Germinal center (tissue), 1 donor: ENCODE measurements at regions not wholly inside any gene's neighbourhood (a gene's known extent, or its start where the extent isn't known, plus 50 kb on each side); places are given as distances from the start of the nearest gene placed in this dataset.
"Not testable (repeated sequence)": the region's sequence is repeated elsewhere in the genome, so short reads cannot be mapped to it uniquely, and the experiment has no call there.

Experiments used
- DNase-seq: peaks from one replicate; pipeline ENCODE4 v3.0.0; 2012; ENCODE audit warnings: mixed read lengths, low spot score

DNA sequence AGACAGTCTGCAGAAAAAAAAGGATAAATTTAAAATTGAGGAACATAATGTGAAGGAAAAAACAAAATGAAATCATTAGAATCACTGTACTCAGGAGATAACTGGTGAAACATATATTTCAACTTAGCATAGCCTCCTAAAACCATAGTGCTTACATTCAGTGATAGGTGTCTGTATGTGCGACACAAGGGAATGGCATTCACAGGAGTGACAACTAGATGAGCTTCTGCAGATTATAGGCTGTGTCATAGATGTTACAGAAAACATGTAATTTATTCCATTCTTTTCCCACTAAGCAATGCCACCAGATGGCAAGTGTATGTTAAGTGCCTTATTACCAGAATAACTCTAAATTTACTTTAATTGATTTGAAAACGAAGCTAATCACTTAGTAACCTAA lies 960.0 kb upstream of the PCDH20 start:
- DNase-seq: no peak

DNA sequence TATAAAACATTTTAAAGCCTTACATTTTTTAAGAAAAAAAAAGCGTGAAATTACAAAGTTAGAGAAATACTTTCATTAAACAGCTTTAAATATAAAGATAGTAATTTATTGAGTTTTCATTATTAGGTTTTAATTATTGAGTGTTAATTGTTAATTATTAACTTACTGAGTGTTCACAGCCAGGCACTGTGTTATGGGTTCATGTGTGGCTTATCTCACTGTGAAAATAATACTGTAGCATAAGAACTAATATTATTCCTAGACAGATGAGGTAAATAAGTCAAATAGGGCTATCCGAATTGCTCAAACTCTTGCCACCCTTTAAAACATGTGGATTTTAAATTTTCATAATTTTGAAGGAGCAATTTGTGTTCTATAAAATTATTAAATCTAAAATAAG lies 956.1 kb upstream of the PCDH20 start:
- no peak for DNase-seq

DNA sequence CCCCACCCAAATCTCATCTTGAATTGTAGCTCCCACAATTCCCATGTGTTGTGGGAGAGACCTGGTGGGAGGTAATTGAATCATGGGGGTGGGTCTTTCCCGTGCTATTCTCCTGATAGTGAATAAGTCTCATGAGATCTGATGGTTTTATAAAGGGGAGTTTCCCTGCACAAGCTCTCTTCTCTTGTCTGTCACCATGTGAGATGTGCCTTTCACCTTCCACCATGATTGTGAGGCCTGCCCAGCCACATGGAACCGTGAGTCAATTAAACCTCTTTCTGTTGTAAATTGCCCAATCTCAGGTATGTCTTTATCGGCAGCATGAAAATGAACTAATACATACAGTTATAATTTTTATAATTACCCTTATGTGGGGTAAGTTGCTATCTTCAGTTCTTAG lies 952.3 kb upstream of the PCDH20 start:
- not testable (repeated sequence) for DNase-seq

DNA sequence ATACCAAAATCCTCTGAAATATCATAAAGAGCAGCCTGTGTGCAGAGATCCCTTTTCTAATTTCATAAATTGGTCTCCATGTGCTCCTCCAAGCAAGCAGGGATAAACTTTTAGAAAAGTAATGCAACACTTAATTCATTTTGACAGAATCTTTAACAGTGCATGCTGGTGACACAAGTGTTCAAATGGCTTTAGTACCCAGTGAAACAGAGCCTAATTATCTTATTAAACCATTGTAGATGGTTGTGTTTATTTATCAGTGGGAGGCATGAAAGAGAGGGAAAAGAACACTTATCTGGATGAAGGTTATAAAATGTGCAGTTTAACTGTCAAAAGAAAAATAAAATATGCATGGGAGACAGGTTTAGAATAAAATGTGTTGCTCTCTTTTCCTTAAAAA lies 945.0 kb upstream of the PCDH20 start:
- no peak for DNase-seq

DNA sequence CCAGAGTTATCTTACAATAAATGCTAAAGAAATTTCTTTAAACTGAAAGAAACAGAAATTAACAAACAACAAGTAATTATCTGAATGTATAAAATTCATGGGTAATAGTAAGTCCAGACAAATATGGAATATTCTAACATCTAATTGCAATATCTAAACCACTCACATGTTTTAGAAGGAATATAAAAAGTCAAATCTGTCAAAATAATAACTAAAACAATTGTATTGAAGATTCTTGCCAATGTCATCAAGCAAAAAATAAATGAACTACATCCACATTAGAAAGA lies 942.9 kb upstream of the PCDH20 start:
- no peak for DNase-seq

DNA sequence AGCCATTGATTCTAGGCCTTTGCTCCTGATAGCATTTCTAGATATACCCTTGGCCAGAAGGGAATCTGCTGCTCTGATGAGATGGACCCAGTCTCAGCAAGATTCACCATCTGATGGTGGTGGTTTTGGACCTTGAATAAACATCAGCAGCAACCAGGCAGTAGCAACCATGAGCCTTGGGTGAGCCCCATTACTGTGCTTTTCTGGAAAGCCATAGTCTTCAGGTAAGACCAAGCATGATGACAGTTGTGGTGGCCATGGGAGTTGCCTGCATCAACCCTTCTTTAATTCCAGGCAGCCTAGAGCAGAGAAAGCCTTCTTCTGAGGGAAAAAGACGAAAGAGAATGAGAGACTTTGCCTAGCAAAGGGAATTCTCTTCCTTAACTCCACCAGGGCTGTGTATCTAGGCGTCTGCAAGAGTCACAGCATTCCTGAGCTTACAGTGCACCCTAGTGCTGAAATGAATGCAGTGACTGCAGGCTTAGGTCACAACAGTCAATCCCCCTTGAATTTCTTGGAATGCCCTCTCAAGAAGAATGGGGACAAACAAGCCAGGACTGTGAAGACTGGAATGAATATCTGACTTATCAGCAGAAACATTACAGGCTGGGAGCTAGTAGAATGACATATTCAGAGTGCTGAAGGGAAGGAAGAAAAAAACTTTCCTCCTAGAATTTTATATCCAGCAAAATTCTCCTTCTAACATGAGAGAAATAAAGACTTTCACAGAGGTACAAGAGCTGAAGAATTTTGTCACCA lies 942.4 kb upstream of the PCDH20 start:
- DNase-seq: no peak

DNA sequence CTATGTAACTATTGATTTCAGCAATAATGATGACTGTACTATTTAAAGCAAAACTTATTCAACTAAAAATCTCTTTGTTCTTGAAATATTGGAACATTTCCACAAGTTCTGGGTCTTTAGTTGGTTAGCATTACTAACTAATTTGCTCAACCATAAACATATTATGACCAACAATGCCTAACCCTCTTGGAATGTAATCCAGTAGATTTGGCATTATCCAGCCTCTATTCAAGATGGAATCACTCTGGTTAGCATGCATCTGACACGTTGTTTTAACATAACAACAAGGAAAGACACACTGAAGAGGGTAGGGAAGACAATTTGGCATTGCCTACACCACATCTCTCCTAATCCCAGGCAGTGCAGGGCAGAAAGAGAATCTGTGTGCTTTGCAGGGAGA lies 941.3 kb upstream of the PCDH20 start:
- DNase-seq: no peak

DNA sequence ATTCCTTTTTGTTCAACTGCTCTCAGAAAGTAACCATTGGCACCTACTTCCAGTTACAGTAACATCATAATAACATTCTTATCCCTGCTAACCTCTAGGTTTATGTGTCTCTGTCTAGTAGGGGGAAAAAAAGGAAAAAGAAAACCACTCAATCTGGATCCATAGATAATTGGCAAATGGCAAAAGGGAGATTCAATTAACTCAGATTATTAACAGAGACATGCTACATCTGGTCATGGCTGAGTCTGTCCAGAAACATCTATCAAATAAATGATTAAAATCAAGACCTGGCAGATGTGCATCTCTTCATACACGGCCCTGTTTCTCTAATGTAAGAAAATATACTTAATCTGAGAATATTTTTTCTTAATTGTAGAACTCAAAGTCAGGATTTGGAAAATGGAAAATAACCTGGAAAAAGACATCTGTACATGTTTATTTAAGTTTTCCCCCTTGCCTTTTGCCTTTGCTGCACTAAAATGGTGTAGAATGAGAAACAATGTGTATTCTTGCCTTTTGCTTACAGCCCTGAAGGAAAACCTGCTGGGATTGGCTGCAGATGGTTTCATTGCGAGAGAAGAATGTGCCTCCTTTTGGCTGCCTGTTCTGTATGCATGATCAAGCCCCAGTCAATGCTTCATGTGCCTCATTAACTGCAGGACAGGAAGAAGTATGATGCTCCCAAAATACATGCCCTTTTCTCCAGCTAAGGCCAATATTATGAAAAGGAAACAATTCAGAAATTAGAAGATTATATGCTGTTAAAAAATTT lies 921.6 kb upstream of the PCDH20 start:
- no peak for DNase-seq

DNA sequence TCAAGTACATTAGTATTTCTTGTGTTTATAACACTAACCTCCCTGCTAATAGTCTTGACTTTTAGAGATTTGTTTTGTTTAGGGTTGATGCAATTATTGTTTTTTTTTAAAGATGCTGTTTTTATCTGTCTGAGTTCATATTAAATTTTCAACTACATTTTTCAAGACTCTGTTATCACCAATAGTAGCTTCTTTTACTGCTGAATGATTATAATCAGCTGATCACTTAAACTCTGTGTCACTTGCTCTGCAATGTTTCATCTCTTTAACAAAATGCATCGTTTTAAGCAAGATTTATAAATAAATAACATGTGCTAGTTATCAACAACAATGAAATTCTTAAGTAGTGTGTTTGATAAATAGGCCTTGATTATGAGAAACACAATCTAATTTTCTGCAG lies 920.9 kb upstream of the PCDH20 start:
- DNase-seq: no peak

DNA sequence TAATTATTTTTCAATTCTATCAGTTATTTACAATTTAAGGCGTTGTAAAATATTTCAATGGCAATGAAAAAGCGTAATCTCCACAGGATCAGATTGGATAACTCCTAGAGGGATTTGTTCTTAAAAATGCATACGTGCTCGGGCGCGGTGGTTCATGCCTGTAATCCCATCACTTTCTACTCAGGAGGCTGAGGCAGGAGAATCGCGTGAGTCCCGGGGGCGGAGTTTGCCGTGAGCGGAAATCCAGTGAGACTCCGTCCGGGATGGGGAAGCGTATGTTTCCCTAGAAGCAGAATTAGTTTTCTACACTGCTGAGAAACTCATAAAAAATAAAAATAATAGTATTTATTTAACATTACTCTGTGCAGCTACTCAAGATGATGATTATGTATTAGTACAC lies 917.8 kb upstream of the PCDH20 start:
- no peak for DNase-seq

DNA sequence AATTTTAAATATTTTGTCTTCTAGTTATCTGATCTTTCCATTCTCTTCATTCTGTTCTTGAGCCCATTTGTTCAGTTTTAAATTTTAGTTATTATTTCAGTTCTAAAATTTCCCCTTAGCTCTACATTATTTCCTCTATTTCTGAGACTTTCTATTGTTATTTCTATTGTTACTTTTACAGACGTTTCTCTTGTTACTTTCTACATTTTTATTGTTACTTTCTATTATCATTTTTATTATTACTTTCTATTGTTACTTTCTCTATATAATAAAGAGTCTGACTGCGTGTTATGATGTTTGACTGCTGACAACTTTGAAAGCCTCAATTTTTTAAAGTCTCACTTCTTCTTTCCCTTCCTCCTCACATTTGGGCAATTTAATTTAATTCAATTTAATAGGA lies 915.7 kb upstream of the PCDH20 start:
- DNase-seq: no peak

DNA sequence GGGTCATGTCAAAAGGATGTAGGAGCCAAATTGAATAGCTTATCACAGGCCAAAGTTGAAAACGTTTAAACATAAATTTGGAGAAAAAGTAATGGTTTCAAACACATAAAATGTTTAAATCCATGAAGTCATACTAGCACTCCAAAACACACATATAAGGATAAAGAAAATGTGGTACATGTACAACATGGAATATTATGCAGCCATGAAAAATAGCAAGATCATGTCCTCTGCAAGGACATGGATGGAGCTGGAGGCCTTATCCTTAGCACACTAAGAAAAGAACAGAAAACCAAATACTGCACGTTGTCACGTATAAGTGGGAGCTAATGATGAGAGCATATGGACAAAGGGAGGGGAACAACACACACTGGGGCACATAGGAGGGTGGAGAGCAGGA lies 911.7 kb upstream of the PCDH20 start:
- DNase-seq: no peak

DNA sequence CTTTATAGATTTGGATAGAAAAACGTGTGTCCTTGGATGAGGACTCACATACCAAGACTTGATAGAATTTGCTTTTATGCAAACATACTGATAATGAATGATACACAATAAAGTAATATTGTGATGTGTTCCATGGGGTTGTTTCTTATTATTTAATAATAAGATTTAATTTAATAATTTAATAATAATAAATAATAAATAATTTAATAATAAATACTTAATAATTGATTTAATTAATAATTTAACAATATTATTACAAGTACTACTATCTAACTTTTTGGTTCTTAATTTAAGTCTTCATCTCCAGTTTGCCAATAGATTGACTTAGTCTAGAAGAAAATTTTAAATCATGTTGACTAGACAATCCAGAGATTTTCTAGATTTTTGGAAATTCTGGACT lies 909.2 kb upstream of the PCDH20 start:
- no peak for DNase-seq

DNA sequence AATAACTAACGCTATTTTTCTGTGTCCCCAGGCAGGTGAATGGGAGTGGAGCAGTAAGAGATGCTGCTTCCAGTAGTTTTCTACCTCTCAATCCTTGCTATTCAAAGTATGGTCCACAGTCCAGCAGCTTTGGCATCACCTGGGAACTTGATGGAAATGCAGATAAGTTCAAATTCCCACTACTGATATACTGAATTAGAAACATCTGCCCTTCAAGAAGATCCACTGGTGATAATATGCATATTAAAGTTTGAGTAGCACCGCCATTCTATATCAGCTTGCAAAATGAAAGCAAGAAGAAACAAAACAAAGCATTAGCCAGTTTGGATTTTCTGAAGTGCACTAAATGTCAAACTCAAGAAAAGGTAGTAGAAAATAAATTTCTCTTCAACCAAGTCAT lies 906.2 kb upstream of the PCDH20 start:
- no peak for DNase-seq

DNA sequence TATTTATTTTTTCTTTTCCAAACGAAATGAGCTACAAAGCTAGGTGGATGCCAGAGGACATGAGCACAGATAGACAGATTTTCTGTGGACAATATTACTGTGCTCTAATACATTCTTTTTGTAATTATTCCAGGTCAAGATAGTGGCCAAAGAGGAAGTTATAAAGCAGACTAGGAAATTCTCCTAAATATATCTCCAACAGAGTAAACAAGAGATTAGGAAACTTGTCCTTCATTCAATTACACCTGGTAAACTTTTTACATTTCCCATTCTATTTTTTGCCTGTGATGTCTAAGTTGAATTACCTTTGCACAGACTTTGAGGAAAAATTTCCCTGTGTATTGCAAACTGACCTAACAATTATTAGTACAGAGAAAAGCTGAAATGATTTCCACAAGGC lies 905.5 kb upstream of the PCDH20 start:
- DNase-seq: no peak

DNA sequence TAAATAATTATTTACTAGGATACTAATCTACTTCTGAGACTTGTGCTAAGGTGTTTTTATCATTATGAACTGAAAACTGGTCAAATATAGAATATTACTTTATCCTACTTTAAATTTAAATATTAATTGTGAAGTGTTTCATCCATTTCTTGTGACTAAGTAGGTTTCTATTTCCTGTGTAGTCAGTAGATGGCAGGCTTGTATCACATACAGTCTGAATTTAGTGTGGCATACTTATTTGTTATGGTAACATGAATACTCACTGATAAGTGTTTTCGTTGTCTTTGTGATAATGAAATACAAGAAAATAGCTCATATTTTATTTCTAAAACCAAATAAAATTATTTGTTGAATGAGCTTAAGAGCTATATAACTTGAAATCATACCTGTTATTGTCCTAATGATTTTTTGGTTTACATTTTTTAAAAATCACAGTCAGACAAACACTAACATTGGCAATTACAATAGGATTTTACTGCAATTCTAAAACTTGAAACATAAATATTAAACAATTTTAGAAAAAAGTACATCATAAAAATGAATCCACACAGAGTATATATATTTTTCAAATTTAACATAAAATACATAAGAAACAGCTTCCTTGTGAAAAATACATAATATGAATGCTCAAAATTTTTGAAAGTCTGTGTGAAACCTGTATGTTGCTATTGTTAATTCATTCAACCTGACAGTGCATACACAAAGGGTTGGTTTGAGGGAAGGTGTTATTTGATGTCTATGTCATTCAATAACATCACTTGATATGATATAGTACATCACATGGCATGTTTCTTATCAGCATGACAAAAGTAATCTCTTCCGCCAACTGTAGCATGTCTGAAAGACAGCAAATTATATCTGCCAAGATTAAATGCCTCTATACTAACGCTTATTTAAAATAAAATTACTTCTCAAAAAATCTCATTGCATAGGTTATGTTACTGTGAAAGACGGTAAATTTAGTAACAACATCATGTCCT lies 904.8 kb upstream of the PCDH20 start:
- no peak for DNase-seq

DNA sequence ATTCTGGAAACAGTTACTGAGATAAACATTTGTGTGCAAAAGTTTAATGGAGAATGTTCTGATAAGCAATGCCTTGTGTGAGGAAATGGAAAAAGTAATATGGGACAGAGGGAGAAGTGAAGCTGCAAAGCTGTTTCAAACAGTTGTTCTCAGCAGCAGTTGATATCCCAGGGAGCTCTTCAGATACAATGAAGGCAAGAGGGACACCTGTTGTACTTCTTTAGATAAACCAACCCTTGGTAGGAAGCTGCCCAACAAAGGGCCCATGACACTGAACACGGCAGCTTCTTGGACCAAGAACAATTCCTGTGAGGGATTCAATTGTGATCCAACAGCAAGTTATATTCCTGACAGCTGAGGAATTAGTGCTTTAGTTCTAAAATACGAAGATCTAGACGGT lies 894.3 kb upstream of the PCDH20 start:
- DNase-seq: no peak

DNA sequence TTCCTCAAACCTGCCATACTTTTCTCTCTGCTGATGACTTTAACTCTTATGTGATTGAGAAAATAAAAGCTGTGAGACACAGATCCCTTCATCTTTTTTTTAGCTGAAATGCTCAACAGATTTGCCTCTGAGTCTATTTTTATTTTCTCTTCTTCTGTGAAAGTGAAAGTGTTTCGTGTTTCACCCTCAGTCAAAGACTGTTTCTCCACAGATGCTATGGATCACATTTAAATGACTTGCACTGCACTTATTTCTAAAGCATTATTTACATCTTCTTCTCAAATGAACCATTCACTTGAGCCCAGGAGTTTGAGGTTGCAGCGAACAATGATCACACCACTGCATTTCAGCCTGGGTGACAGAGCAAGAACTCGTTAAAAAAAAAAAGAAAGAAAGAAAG lies 890.1 kb upstream of the PCDH20 start:
- no peak for DNase-seq

DNA sequence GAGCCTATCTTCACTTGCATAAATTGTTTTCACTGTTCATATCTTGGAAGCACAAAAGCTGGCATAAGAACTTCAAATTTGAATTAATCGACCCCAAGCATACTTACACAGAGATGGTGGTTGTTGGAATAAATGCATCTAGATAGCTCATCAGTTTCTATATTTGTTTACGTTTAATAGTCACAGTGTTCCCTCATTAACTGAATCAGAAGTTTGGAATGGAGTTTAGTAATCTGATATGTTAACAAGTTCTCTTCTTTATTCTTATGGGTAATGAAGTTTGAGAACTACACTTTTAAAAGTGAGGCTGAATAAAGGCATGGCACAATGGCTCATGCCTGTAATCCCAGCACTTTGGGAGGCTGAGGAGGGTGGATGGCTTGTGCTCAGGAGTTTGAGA lies 886.7 kb upstream of the PCDH20 start:
- no peak for DNase-seq

DNA sequence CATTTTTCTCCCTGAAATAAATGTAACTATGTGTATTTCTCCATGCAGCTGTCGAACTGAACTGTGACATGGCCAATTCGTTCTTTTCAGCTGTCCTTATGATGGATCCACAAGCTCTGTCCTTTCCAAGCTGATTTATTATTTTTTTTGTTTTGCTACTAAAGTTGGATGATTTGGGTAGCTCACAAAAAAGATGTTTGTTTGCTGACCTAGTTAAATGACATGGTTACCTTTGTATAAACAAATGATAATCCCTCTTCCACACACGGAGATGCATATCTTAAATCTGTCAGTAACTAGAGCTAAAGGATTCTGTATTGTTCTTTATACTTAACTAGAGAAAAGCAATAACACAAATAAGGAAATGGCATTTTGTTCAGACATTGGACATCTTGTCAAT lies 884.3 kb upstream of the PCDH20 start:
- no peak for DNase-seq

DNA sequence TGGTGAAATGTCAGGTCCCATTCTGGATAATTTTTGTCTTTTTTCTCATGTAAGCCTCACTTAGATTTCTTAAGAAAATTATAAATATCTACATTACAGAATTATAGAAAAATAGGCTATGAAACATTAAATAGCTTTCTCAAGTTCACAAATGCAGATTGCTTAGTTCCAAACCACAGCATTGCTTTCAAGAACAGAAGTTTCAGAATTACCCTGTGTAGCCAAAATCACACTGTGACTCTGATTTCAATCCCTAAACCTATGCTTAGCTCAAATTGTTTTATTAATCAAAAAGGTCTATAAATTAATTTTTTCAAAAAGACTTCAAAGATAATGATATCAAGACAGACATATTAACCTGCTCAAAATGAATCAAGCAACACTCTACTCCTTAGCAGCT lies 881.2 kb upstream of the PCDH20 start:
- DNase-seq: no peak

DNA sequence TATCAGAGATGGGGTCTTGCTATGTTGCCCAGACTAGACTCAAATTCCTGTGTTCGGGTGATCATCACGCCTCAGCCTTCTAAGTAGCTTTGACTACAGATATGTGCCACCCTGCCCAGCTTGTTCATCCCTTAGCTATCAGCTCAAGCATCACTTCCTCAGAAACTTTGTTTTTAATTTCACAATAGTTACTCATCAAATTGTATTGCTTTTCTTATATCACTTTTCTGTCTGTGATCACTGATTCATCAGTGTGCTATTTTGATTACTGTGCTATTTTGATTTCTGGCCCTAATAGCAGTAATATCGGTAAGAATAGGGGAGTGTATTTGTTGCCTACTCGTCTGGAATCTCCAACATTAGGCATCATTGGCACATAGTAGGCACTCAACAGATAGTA lies 878.6 kb upstream of the PCDH20 start:
- DNase-seq: no peak
